Activated naive CD8-positive, alpha-beta T cell treated with anti-CD3 and anti-CD28 coated beads for 36 hours (primary cell): ENCODE measurements at regions not wholly inside any gene's neighbourhood (a gene's known extent, or its start where the extent isn't known, plus 50 kb on each side); places are given as distances from the start of the nearest gene placed in this dataset.

Source experiments
- DNase-seq: peaks from one replicate; pipeline ENCODE4 v3.0.0; 2021
- H3K27ac Mint-ChIP-seq: one replicate; pipeline ENCODE4 v1.8.0; 2022; ENCODE audit warnings: mild to moderate bottlenecking, moderate library complexity, mixed read lengths
- H3K27me3 Mint-ChIP-seq: one replicate; pipeline ENCODE4 v1.8.0; 2022; ENCODE audit warnings: mild to moderate bottlenecking, mixed read lengths
- H3K36me3 Mint-ChIP-seq: one replicate; pipeline ENCODE4 v1.8.0; 2021; ENCODE audit warnings: mild to moderate bottlenecking, mixed read lengths
- H3K4me1 Mint-ChIP-seq: one replicate; pipeline ENCODE4 v1.8.0; 2021; ENCODE audit warnings: mixed read lengths
- H3K4me3 Mint-ChIP-seq: one replicate; pipeline ENCODE4 v1.8.0; 2022; ENCODE audit warnings: mild to moderate bottlenecking, moderate library complexity, mixed read lengths
- H3K9me3 Mint-ChIP-seq: one replicate; pipeline ENCODE4 v1.8.0; 2022; ENCODE audit warnings: mixed read lengths

- Mint-ChIP-seq H3K4me1 (no peaks in the 10 kb centered on the region), H3K9me3 (no peaks in the 10 kb centered on the region), H3K36me3 (no peaks in the 10 kb centered on the region), H3K27me3 (peaks cover 4% of the 10 kb centered on the region), H3K27ac (no peak overlapping the region), H3K4me3 (no peak overlapping the region)
- DNase-seq, result no peak
Measured at GRCh38 chr3:34179716-34180115, 381.3 kb downstream of the PDCD6IP start.

GRCh38 chr3:34180532-34180931, 382.1 kb downstream of the PDCD6IP start:
- no peaks in the 10 kb centered on the region for H3K9me3 Mint-ChIP-seq
- DNase-seq, result no peak
- H3K4me3 Mint-ChIP-seq, result no peak overlapping the region
- H3K4me1 Mint-ChIP-seq, result no peaks in the 10 kb centered on the region
- H3K27ac Mint-ChIP-seq, result no peak overlapping the region
- H3K27me3 Mint-ChIP-seq, result no peaks in the 10 kb centered on the region
- no peaks in the 10 kb centered on the region for H3K36me3 Mint-ChIP-seq

- Mint-ChIP-seq H3K4me1 (no peaks in the 10 kb centered on the region), H3K4me3 (no peak overlapping the region), H3K9me3 (no peaks in the 10 kb centered on the region), H3K27me3 (no peaks in the 10 kb centered on the region), H3K27ac (no peak overlapping the region), H3K36me3 (no peaks in the 10 kb centered on the region)
- DNase-seq, result no peak
Measured at GRCh38 chr3:34183114-34183513, 384.7 kb downstream of the PDCD6IP start.

GRCh38 chr3:34183611-34184340, 385.3 kb downstream of the PDCD6IP start:
- no peaks in the 10 kb centered on the region for H3K27me3 Mint-ChIP-seq
- H3K4me1 Mint-ChIP-seq, result no peaks in the 10 kb centered on the region
- H3K36me3 Mint-ChIP-seq, result no peaks in the 10 kb centered on the region
- H3K4me3 Mint-ChIP-seq, result no peak overlapping the region
- H3K9me3 Mint-ChIP-seq, result no peaks in the 10 kb centered on the region
- no peak overlapping the region for H3K27ac Mint-ChIP-seq
- no peak for DNase-seq

GRCh38 chr3:34185301-34185700, 386.9 kb downstream of the PDCD6IP start:
- no peaks in the 10 kb centered on the region for H3K9me3 Mint-ChIP-seq
- no peaks in the 10 kb centered on the region for H3K27me3 Mint-ChIP-seq
- DNase-seq, result no peak
- H3K4me3 Mint-ChIP-seq, result no peak overlapping the region
- H3K4me1 Mint-ChIP-seq, result no peaks in the 10 kb centered on the region
- H3K27ac Mint-ChIP-seq, result no peak overlapping the region
- H3K36me3 Mint-ChIP-seq, result no peaks in the 10 kb centered on the region

GRCh38 chr3:34189133-34189532, 390.7 kb downstream of the PDCD6IP start:
- no peaks in the 10 kb centered on the region for H3K9me3 Mint-ChIP-seq
- no peak overlapping the region for H3K4me3 Mint-ChIP-seq
- no peaks in the 10 kb centered on the region for H3K36me3 Mint-ChIP-seq
- no peak overlapping the region for H3K27ac Mint-ChIP-seq
- DNase-seq, result no peak
- H3K4me1 Mint-ChIP-seq, result no peaks in the 10 kb centered on the region
- H3K27me3 Mint-ChIP-seq, result no peaks in the 10 kb centered on the region

- no peak overlapping the region for H3K27ac Mint-ChIP-seq
- H3K4me3 Mint-ChIP-seq, result no peak overlapping the region
- no peak for DNase-seq
- H3K27me3 Mint-ChIP-seq, result no peaks in the 10 kb centered on the region
- H3K4me1 Mint-ChIP-seq, result no peaks in the 10 kb centered on the region
- H3K36me3 Mint-ChIP-seq, result no peaks in the 10 kb centered on the region
- no peaks in the 10 kb centered on the region for H3K9me3 Mint-ChIP-seq
Measured at GRCh38 chr3:34196914-34197313, 398.5 kb downstream of the PDCD6IP start.

- DNase-seq, result no peak
- Mint-ChIP-seq H3K4me1 (no peaks in the 10 kb centered on the region), H3K9me3 (no peaks in the 10 kb centered on the region), H3K27ac (no peak overlapping the region), H3K36me3 (no peaks in the 10 kb centered on the region), H3K27me3 (no peaks in the 10 kb centered on the region), H3K4me3 (no peak overlapping the region)
Measured at GRCh38 chr3:34198309-34198708, 399.9 kb downstream of the PDCD6IP start.

- DNase-seq, result no peak
- Mint-ChIP-seq H3K4me3 (no peak overlapping the region), H3K27me3 (no peaks in the 10 kb centered on the region), H3K36me3 (no peaks in the 10 kb centered on the region), H3K4me1 (no peaks in the 10 kb centered on the region), H3K27ac (no peak overlapping the region), H3K9me3 (no peaks in the 10 kb centered on the region)
Measured at GRCh38 chr3:34200576-34200975, 402.1 kb downstream of the PDCD6IP start.

GRCh38 chr3:34202975-34203374, 404.5 kb downstream of the PDCD6IP start:
- Mint-ChIP-seq H3K27ac (no peak overlapping the region), H3K4me3 (no peak overlapping the region), H3K27me3 (no peaks in the 10 kb centered on the region), H3K4me1 (no peaks in the 10 kb centered on the region), H3K36me3 (no peaks in the 10 kb centered on the region), H3K9me3 (no peaks in the 10 kb centered on the region)
- DNase-seq, result no peak

- no peak for DNase-seq
- H3K9me3 Mint-ChIP-seq, result no peaks in the 10 kb centered on the region
- no peak overlapping the region for H3K27ac Mint-ChIP-seq
- no peaks in the 10 kb centered on the region for H3K27me3 Mint-ChIP-seq
- no peak overlapping the region for H3K4me3 Mint-ChIP-seq
- no peaks in the 10 kb centered on the region for H3K36me3 Mint-ChIP-seq
- H3K4me1 Mint-ChIP-seq, result no peaks in the 10 kb centered on the region
Measured at GRCh38 chr3:34203386-34203785, 405.0 kb downstream of the PDCD6IP start.

- no peak overlapping the region for H3K27ac Mint-ChIP-seq
- no peaks in the 10 kb centered on the region for H3K9me3 Mint-ChIP-seq
- DNase-seq, result no peak
- peaks cover 1% of the 10 kb centered on the region for H3K4me1 Mint-ChIP-seq
- H3K4me3 Mint-ChIP-seq, result no peak overlapping the region
- H3K36me3 Mint-ChIP-seq, result no peaks in the 10 kb centered on the region
- no peaks in the 10 kb centered on the region for H3K27me3 Mint-ChIP-seq
Measured at GRCh38 chr3:34207002-34207401, 408.6 kb downstream of the PDCD6IP start.

- H3K4me1 Mint-ChIP-seq, result peaks cover 6% of the 10 kb centered on the region
- no peak overlapping the region for H3K27ac Mint-ChIP-seq
- no peak overlapping the region for H3K4me3 Mint-ChIP-seq
- DNase-seq, result no peak
- H3K9me3 Mint-ChIP-seq, result no peaks in the 10 kb centered on the region
- no peaks in the 10 kb centered on the region for H3K36me3 Mint-ChIP-seq
- H3K27me3 Mint-ChIP-seq, result no peaks in the 10 kb centered on the region
Measured at GRCh38 chr3:34207806-34208205, 409.4 kb downstream of the PDCD6IP start.

GRCh38 chr3:34212175-34212574, 413.7 kb downstream of the PDCD6IP start:
- Mint-ChIP-seq H3K36me3 (no peaks in the 10 kb centered on the region), H3K27ac (no peak overlapping the region), H3K9me3 (no peaks in the 10 kb centered on the region), H3K27me3 (no peaks in the 10 kb centered on the region), H3K4me3 (no peak overlapping the region), H3K4me1 (peaks cover 6% of the 10 kb centered on the region)
- no peak for DNase-seq

GRCh38 chr3:34212656-34213055, 414.2 kb downstream of the PDCD6IP start:
- no peak for DNase-seq
- Mint-ChIP-seq H3K27me3 (no peaks in the 10 kb centered on the region), H3K9me3 (no peaks in the 10 kb centered on the region), H3K36me3 (no peaks in the 10 kb centered on the region), H3K4me3 (no peak overlapping the region), H3K4me1 (peaks cover 6% of the 10 kb centered on the region), H3K27ac (no peak overlapping the region)

GRCh38 chr3:34213478-34213877, 415.0 kb downstream of the PDCD6IP start:
- no peak for DNase-seq
- Mint-ChIP-seq H3K27me3 (peaks cover 3% of the 10 kb centered on the region), H3K4me1 (peaks cover 6% of the 10 kb centered on the region), H3K36me3 (no peaks in the 10 kb centered on the region), H3K9me3 (no peaks in the 10 kb centered on the region), H3K27ac (no peak overlapping the region), H3K4me3 (no peak overlapping the region)
